Neural crest cell (in vitro differentiated cells): ENCODE measurements at regions not wholly inside any gene's neighbourhood (a gene's known extent, or its start where the extent isn't known, plus 50 kb on each side); places are given as distances from the start of the nearest gene placed in this dataset.

Experiments used
- DNase-seq: peaks from one replicate; pipeline ENCODE4 v3.0.0; 2021; ENCODE audit warnings: low read depth, mixed read lengths, low spot score
- H3K27ac Mint-ChIP-seq: one replicate; pipeline ENCODE4 v1.8.0; 2021; ENCODE audit warnings: mild to moderate bottlenecking, mixed read lengths; ENCODE audit not compliant: unreplicated experiment
- H3K27me3 Mint-ChIP-seq: 2 replicates; pipeline ENCODE4 v1.8.0; 2021; ENCODE audit warnings: low read depth, mild to moderate bottlenecking, mixed read lengths
- H3K36me3 Mint-ChIP-seq: 2 replicates; pipeline ENCODE4 v1.8.0; 2021; ENCODE audit warnings: low read depth, mild to moderate bottlenecking, mixed read lengths
- H3K4me1 Mint-ChIP-seq: 2 replicates; pipeline ENCODE4 v1.8.0; 2021; ENCODE audit warnings: mixed read lengths
- H3K4me3 Mint-ChIP-seq: one replicate; pipeline ENCODE4 v1.8.0; 2021; ENCODE audit warnings: mild to moderate bottlenecking, mixed read lengths
- H3K9me3 Mint-ChIP-seq: 2 replicates; pipeline ENCODE4 v1.8.0; 2021; ENCODE audit warnings: mixed read lengths
- CTCF ChIP-seq: fragments of 200-600 bp; sonication (generic); conservative IDR thresholded peaks from 2 replicates; pipeline ENCODE4 v1.5.0; 2021; ENCODE audit warnings: antibody characterized with exemption, mild to moderate bottlenecking

- no peak for DNase-seq
- Mint-ChIP-seq H3K27ac (no peak overlapping the region), H3K4me3 (no peak overlapping the region), H3K27me3 (no peaks in the 10 kb centered on the region), H3K36me3 (no peaks in the 10 kb centered on the region), H3K9me3 (peaks cover 7% of the 10 kb centered on the region), H3K4me1 (no peaks in the 10 kb centered on the region)
- TF ChIP-seq CTCF, result no peak
These were observed 501.0 kb upstream of the EDIL3 start for GRCh38 chr5:84885485-84886258.

DNA sequence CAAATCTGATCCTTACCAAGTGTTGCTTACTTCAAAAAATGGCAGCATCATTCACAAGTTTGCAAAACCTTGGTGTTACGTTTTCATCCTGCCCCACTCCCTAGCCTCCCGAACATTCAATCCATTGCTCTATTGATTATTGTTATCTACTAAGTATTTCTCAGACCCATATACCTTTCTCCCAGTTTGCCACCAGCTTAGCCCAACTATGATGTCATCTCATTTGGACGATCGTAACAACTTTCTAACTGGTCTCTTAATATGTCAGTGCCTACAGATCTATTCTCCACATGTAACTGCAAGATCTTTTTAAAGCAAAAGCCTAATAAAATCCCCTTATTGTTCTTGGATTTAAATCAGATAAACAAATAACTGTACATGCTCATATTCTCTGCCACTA, 497.1 kb upstream of the EDIL3 start:
- Mint-ChIP-seq H3K27me3 (no peaks in the 10 kb centered on the region), H3K4me1 (no peaks in the 10 kb centered on the region), H3K4me3 (no peak overlapping the region), H3K27ac (no peak overlapping the region), H3K36me3 (no peaks in the 10 kb centered on the region), H3K9me3 (no peaks in the 10 kb centered on the region)
- TF ChIP-seq CTCF, result no peak
- DNase-seq, result no peak

- no peaks in the 10 kb centered on the region for H3K36me3 Mint-ChIP-seq
- H3K27ac Mint-ChIP-seq, result no peak overlapping the region
- H3K4me1 Mint-ChIP-seq, result no peaks in the 10 kb centered on the region
- H3K27me3 Mint-ChIP-seq, result no peaks in the 10 kb centered on the region
- no peaks in the 10 kb centered on the region for H3K9me3 Mint-ChIP-seq
- no peak for TF ChIP-seq CTCF
- no peak overlapping the region for H3K4me3 Mint-ChIP-seq
- no peak for DNase-seq
These were observed 489.5 kb upstream of the EDIL3 start for GRCh38 chr5:84874196-84874595.

GRCh38 chr5:84872768-84873167, 488.1 kb upstream of the EDIL3 start:
- H3K36me3 Mint-ChIP-seq, result no peaks in the 10 kb centered on the region
- H3K4me3 Mint-ChIP-seq, result no peak overlapping the region
- no peaks in the 10 kb centered on the region for H3K4me1 Mint-ChIP-seq
- H3K27me3 Mint-ChIP-seq, result no peaks in the 10 kb centered on the region
- no peak overlapping the region for H3K27ac Mint-ChIP-seq
- TF ChIP-seq CTCF, result no peak
- no peak for DNase-seq
- H3K9me3 Mint-ChIP-seq, result no peaks in the 10 kb centered on the region

GRCh38 chr5:84870369-84870768, 485.7 kb upstream of the EDIL3 start:
- Mint-ChIP-seq H3K36me3 (no peaks in the 10 kb centered on the region), H3K27ac (no peak overlapping the region), H3K4me3 (no peak overlapping the region), H3K27me3 (no peaks in the 10 kb centered on the region), H3K9me3 (no peaks in the 10 kb centered on the region), H3K4me1 (no peaks in the 10 kb centered on the region)
- DNase-seq, result no peak
- TF ChIP-seq CTCF, result no peak
